Fibroblast of upper back skin (primary cell): ENCODE measurements at regions not wholly inside any gene's neighbourhood (a gene's known extent, or its start where the extent isn't known, plus 50 kb on each side); places are given as distances from the start of the nearest gene placed in this dataset.
A peak's percentile ranks its signal among the peaks of the same experiment; 100 is the strongest.
"Not testable (repeated sequence)": the region's sequence is repeated elsewhere in the genome, so short reads cannot be mapped to it uniquely, and the experiment has no call there.

Experiments used
- DNase-seq: peaks from one replicate; pipeline ENCODE4 v3.0.0-alpha.2; 2013

- DNase-seq = no peak
Measured at GRCh38 chr7:69508736-69509135, 89.5 kb upstream of the AUTS2 start.

- no peak for DNase-seq
Measured at GRCh38 chr7:69510114-69510513, 88.2 kb upstream of the AUTS2 start.

GRCh38 chr7:69515495-69516212 is 82.6 kb upstream of the AUTS2 start:
- no peak for DNase-seq

GRCh38 chr7:69516238-69516820 is 81.9 kb upstream of the AUTS2 start:
- DNase-seq = no peak

GRCh38 chr7:69517985-69518704 is 80.1 kb upstream of the AUTS2 start:
- peak; percentile 36 for DNase-seq

GRCh38 chr7:69518705-69519077 is 79.6 kb upstream of the AUTS2 start:
- no peak for DNase-seq

GRCh38 chr7:69526570-69526969 is 71.7 kb upstream of the AUTS2 start:
- DNase-seq = peak; percentile 18

GRCh38 chr7:69527706-69528105 is 70.6 kb upstream of the AUTS2 start:
- DNase-seq = no peak

- no peak for DNase-seq
Measured at GRCh38 chr7:69531050-69531449, 67.2 kb upstream of the AUTS2 start.

GRCh38 chr7:69534461-69535041 is 63.7 kb upstream of the AUTS2 start:
- DNase-seq = no peak

GRCh38 chr7:69537691-69538090 is 60.6 kb upstream of the AUTS2 start:
- no peak for DNase-seq

GRCh38 chr7:69539531-69539930 is 58.7 kb upstream of the AUTS2 start:
- DNase-seq = no peak

GRCh38 chr7:69540287-69540686 is 58.0 kb upstream of the AUTS2 start:
- DNase-seq = no peak

- DNase-seq = not testable (repeated sequence)
Measured at GRCh38 chr7:69541779-69542432, 56.4 kb upstream of the AUTS2 start.

GRCh38 chr7:69545175-69545574 is 53.1 kb upstream of the AUTS2 start:
- no peak for DNase-seq
